Liver (tissue), 3 donors: ENCODE measurements at regions not wholly inside any gene's neighbourhood (a gene's known extent, or its start where the extent isn't known, plus 50 kb on each side); places are given as distances from the start of the nearest gene placed in this dataset.

Experiments
- EGR1 ChIP-seq, 2 donors: IDR thresholded peaks; 2 replicates each; pipeline ENCODE4 v1.6.1; 2016 to 2018; ENCODE audit warnings: antibody characterized with exemption in 2 of 2, low read depth in 2 of 2
- JUND ChIP-seq, 2 donors: IDR thresholded peaks; 2 replicates each; pipeline ENCODE4 v1.6.1; 2016; ENCODE audit warnings: antibody characterized with exemption in 2 of 2
- NR2F2 ChIP-seq: IDR thresholded peaks from 2 replicates; pipeline ENCODE4 v1.6.1; 2016; ENCODE audit warnings: antibody characterized with exemption
- TAF1 ChIP-seq: conservative IDR thresholded peaks from 2 replicates; pipeline ENCODE4 v1.6.1; 2016; ENCODE audit warnings: antibody characterized with exemption, mild to moderate bottlenecking
- YY1 ChIP-seq: IDR thresholded peaks from 2 replicates; pipeline ENCODE4 v1.6.1; 2016; ENCODE audit warnings: antibody characterized with exemption, mild to moderate bottlenecking
- TF ChIP-seq, protein P1 (sequence below): fragments of 150-350 bp; IDR thresholded peaks from 2 replicates; pipeline ENCODE4 v1.5.1; 2017; ENCODE audit warnings: improper control_type of control experiment, low read depth, low read length; ENCODE audit not compliant: missing input control
- donor health status: healthy.
- donor health status: healthy.

- TF ChIP-seq YY1 = no peak
- TF ChIP-seq, protein P1, sequence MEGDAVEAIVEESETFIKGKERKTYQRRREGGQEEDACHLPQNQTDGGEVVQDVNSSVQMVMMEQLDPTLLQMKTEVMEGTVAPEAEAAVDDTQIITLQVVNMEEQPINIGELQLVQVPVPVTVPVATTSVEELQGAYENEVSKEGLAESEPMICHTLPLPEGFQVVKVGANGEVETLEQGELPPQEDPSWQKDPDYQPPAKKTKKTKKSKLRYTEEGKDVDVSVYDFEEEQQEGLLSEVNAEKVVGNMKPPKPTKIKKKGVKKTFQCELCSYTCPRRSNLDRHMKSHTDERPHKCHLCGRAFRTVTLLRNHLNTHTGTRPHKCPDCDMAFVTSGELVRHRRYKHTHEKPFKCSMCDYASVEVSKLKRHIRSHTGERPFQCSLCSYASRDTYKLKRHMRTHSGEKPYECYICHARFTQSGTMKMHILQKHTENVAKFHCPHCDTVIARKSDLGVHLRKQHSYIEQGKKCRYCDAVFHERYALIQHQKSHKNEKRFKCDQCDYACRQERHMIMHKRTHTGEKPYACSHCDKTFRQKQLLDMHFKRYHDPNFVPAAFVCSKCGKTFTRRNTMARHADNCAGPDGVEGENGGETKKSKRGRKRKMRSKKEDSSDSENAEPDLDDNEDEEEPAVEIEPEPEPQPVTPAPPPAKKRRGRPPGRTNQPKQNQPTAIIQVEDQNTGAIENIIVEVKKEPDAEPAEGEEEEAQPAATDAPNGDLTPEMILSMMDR = no peak
- no peak for TF ChIP-seq NR2F2
- TF ChIP-seq JUND (IDR thresholded peaks at IDR 0.05) = no peak
- no peak for TF ChIP-seq EGR1 (IDR thresholded peaks at IDR 0.05; ENCODE audit: low read depth in 2 of 2)
- TF ChIP-seq TAF1 = no peak
These were observed 261.4 kb upstream of the MEX3C start for GRCh38 chr18:51458861-51459260.
